GM21390 (cell line): ENCODE measurements at regions not wholly inside any gene's neighbourhood (a gene's known extent, or its start where the extent isn't known, plus 50 kb on each side); places are given as distances from the start of the nearest gene placed in this dataset.

Experiments
- ATAC-seq: cut with Tn5 transposase; IDR thresholded peaks from one replicate; pipeline ENCODE4 v1.9.1; 2021; ENCODE audit not compliant: unreplicated experiment

DNA sequence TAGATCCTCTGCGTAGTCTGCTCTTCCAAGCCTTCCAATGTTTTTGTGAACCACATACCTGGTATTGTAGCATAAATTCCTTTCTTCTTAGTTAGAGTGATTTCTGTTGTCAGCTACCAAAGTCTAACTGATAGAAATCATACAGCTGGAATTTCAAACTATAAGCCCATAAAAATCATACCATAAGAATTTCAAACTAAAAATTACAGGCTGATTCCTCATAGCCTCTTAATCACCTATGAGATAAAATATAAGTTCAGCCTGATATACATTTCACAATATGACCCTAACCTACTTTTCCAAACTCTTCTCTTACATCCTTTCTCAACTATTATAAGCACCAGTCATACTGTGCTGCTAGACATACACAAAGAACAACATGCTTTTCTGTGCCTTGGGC is 64.8 kb downstream of the PTHLH start:
- no peak for ATAC-seq

DNA sequence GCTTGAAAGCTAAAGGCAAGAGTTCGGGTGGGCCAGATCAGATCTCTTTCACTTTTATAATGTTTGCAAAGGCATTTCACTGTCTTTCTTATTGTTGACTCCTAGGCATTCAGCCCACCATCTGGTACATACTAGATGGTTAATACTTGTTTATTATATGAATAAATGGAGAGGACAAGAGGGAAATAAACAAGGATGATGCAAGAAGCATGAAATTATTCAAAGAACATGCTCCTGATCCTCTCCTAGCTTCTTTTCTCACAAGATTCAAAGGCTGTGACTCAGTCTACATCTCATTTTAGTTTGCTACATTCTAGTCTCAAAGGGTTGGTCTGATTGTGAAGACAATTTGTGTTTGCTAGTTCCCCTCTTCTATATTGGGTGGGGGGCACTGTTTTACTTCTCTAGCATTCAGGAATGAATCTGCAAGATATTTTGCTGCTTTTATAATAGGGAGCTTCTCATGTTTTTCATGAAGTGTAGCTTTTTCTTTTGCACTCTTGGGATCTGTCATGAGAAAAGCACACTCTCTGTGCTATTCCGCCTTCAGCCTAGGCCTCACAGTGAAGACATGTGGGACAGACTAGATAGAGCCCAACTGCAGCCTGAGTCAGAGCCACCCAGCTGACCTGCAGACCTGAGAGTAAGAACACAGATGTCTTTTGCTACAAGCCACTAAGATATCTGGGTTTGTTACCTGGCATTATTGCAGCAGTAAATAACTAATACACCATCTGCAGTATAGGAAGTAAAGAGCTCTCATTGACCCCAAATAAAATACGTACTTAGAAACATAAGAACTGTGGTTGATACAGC is 65.7 kb downstream of the PTHLH start:
- no peak for ATAC-seq

DNA sequence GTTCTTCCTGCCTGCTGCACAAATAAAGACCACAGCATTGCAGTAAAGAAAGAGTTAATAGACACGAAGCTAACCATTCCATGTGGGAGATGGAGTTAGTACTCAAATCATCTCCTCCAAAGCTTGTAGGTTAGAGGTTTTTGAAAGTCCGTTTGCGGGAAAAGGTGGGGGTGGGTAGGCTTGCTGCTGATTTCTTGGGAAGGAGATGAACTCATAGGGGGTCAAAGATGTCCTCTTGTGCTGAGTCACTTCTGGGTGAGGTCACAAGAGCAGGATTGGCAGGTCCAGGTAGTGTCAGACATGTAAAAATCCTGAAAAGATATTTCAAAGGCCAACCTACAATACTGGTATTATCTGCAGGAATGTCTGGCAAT is 66.4 kb downstream of the PTHLH start:
- ATAC-seq, result no peak

- no peak for ATAC-seq
Measured at GRCh38 chr12:27905285-27906126, 67.0 kb downstream of the PTHLH start.

GRCh38 chr12:27902651-27903050 is 69.9 kb downstream of the PTHLH start:
- no peak for ATAC-seq

DNA sequence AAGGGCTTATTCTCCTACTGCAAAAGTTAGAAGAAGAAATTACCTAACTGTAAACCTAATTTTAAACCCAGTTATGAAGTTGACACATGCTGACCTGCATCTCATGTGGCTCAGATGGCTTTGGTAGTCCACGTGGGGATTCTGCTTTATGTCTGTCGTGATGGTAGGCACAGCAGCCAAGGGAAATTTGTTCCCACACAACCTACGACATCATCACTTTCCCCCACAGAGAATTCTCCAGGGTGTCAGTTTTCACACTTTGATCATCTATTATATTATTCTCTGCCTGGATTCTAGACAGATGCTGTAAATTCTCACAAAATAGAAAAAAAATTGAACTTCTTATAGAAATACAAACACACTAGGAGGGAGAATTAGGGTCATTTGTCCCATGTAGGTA is 70.6 kb downstream of the PTHLH start:
- no peak for ATAC-seq

DNA sequence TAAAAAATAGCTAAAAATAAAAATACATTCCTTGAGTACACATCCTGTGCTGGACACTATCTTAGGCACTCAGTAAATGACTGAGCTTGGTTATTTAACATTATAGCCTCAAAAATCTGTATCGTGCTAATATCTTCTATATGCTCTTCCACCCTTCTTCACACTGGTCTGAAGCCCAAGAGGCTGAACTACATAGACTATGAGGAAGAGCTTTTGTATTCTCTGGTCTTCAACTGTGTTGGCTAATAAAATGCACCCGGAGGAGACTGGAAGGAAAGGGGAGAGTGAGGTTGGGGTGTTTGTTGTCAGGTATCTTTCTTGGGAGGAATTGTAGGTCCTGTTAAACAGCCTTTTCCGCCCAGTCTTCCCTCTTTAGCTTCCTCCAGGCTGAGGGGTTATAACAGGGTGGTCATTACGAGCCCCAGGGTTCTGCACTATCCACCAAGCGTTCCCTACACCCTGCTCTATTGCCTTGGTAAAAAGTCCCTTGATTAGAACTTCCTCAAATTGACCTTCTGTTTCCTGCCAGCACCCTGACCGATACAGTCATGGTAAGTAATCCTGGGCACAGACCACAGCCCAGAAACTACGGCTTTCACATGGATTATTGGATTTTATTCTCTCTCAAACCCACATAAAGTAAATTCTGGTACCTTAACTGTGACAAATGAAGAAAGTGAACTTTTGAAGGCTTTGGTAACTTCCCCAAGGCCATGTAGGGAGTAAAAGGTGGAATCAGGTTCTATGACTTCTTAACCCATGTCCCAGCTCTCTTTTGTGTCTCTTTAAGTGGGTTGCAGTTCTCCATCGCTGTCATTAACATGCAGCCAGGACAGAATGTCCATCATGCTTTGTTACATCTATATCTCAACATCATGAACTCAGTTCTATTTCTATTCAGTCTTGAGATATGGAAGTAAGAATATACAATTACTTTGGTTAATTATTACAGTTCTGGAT is 71.3 kb downstream of the PTHLH start:
- ATAC-seq, result peak; percentile 59

GRCh38 chr12:27899151-27899661 is 73.3 kb downstream of the PTHLH start:
- no peak for ATAC-seq

DNA sequence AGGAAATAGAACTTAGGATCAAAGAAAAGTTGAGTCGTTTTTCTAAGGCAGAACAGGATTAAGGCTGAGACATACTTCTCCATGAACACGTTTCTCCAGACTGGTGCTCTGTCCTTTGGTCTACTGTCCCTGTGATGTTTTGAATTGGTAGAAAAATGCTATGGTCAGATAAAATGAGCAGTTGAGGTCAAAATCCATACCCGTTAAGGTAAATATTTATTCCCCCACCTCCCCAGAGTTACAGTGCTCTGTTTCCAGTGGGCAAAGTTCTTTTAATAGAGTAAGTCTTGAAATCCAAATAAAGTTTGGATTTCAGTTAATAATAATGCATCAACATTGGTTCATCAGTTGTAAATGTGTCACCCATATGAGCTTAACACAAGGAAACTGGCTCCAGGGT is 74.5 kb downstream of the PTHLH start:
- no peak for ATAC-seq

- ATAC-seq, result no peak
Measured at GRCh38 chr12:27896419-27896990, 76.0 kb downstream of the PTHLH start.

DNA sequence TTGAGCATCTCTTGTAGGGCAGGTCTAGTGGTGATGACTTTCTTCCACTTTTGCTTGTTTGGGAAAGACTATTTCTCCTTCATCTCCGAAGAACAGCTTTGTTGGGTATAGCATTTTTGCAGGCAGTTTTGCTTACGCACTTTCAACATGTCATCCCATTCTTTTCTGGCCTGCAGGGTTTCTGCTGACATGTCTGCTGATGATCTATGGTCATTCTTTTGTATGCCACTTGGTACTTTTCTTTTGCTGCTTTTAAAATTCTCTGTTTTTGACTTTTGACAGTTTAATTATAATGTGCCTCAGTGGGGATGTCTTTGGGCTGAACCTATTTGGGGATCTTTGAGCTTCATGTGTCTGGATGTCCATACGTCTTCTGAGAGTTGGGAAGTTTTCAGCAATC is 78.2 kb downstream of the PTHLH start:
- ATAC-seq, result no peak

GRCh38 chr12:27879708-27880107 is 92.8 kb downstream of the PTHLH start:
- ATAC-seq, result no peak

DNA sequence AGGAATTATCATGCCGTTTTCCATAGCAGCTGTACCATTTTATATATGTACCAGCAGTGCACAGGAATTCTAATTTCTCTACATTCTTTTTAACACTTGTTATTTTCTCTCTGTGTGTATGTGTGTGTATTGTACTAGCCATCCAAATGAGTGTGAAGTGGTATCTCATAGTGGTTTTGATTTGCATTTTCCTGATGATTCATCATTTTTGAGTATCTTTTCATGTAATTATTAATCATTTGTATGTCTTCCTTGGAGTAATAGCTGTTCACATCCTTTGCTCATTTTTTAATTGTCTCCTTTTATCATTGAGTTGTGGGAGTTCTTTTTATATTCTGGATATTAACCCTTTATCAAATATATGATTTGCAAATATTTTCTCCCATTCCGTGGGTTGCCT is 95.6 kb upstream of the MANSC4 start:
- no peak for ATAC-seq

DNA sequence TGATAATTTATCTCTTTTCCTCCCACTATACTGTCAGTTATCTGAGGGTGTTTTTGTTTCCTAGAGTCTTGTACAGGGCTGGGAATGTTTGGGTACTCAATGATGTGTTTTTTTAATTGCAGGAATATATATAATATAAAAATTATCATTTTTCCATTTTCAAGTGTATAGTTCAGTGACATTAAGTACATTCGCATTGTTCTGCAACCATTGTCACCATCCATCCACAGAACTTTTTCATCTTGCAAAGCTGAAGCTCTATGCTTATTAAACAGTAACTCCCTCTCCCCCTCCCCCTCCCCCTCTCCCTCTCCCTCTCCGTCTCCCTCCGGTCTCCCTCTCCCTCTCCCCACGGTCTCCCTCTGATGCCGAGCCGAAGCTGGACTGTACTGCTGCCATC is 93.0 kb upstream of the MANSC4 start:
- no peak for ATAC-seq

DNA sequence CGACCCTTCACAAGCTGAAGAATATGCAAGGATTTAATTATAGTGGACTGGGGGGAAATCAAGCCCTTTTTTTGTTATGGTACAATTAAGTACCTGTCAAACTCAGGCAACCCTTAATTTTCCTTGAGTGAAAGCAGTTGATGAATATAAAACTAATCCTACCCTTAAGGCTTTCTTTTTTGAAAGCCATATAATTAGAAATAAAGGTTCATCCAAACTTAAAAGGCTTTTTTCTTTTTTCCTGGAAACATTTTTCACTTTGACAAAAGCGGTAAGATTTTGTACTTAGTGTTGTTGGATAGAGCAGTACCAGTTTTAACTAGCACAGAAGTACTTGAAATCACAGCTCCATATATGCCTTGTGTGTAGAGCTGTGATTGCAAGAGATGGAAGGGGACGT is 91.9 kb upstream of the MANSC4 start:
- ATAC-seq, result no peak

- no peak for ATAC-seq
Measured at GRCh38 chr12:27870939-27871338, 90.9 kb upstream of the MANSC4 start.

DNA sequence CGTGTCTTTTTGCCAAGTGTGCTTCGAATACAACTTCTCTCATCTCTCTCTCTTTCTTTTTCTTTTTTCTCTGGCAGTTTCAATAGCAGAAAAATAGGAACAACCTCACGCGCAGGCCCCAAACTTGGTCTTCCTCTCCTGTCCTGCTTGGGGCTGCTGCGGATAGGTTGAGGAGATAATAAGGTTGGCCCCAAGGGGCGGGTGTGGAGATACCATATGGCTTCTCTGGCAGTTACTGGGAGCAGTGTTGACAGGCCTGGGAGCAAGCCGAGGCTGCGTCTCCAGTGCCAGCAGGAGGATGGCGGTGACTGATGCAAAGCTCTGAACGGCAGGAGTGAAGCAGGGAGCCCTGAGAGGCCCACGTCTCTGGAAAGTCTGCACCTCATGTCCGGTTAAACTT is 89.5 kb upstream of the MANSC4 start:
- ATAC-seq, result no peak

DNA sequence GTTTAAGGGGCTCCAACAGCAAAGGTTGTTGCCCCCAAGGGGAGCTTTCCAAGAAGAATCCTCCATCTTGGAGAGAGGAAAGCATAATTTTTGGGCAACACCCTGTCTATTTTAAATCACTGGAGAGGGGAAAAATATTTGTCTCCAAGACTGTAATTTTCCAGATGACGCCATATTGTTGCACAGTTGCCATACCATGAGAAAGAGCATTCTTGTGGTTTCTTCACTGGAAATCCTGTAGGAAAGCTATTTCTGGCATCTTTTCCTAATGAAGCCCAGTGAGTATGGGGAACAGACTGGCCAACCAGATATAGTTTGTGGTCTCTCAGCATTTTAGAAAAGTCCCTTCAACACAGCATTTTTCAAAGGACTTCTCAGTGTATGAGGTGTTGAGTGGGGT is 88.1 kb upstream of the MANSC4 start:
- ATAC-seq, result no peak

DNA sequence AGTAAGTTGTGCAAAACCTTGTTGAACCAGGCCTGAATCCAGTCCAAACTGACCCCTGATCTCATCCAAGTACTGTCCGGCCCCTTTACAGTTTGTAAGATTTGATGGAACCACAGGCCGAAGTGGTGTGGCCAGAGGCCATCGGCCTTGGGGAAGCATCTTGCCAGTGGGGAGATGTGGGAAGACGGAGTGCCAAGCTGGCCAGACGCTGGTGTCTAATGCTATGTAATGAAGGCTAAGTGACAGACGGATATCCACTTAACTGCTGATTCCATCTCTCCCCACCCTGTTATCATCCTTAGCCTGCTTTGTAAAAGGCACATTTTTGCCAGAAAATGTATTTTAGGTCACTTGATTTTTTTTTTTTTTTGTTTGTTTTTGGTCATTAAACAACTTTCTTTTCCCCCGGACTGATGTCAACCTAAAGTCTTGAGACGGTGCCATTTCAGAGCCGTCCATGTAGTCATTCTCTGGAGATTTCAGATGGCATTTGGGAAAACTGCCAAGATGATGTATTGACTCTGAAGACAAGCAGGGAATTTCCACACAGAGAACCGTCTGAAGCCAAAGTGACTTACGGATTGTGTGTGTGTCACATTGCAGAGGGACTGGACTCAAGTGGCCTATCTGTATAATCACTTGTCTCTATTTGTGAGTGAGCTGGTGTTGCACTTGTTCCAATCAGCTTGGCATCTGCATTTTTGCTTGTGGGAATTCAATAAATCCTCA is 86.5 kb upstream of the MANSC4 start:
- no peak for ATAC-seq

DNA sequence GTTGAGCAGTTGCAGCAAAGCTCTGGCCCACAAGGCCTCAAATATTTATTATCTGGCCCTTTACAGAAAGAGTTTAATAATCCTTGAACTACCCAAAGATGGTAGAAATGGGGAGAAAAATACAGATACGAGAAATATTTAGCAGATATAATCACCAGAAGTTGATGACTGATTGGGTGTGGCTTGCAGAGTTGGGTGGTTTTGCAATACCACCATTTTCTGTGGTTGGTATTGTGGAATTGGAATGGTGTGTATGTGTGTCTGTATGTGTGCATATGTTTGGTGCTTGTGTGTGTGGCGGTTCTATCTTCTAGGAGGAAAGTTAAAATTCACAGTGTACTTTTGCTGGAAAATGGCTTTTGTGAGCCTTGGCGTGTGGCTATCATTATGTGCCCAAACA is 85.4 kb upstream of the MANSC4 start:
- ATAC-seq, result no peak
